Liver (tissue), 7 donors: ENCODE measurements at regions not wholly inside any gene's neighbourhood (a gene's known extent, or its start where the extent isn't known, plus 50 kb on each side); places are given as distances from the start of the nearest gene placed in this dataset.
"Not testable (repeated sequence)": the region's sequence is repeated elsewhere in the genome, so short reads cannot be mapped to it uniquely, and the experiment has no call there.

Source experiments
- DNase-seq: peaks from one replicate; pipeline ENCODE4 v3.0.0-alpha.2; 2017; ENCODE audit warnings: low spot score
- H3K27ac ChIP-seq, 2 donors: one replicate each; pipeline ENCODE4 v1.7.0; 2013; ENCODE audit warnings: inconsistent platforms in 2 of 2, low read length in 2 of 2, control low read depth in 1 of 2, low read depth in 1 of 2, mild to moderate bottlenecking in 1 of 2
- H3K27me3 ChIP-seq, 4 donors: one replicate each; pipeline versions ENCODE4 v1.6.1 to v1.7.0; 2013; ENCODE audit warnings: low read length in 3 of 4, inconsistent platforms in 1 of 4, mild to moderate bottlenecking in 1 of 4, moderate library complexity in 1 of 4; ENCODE audit not compliant: control insufficient read depth in 4 of 4, insufficient read depth in 4 of 4
- H3K36me3 ChIP-seq, 4 donors: one replicate each; pipeline versions ENCODE4 v1.6.1 to v1.7.0; 2013; ENCODE audit warnings: low read length in 3 of 4, mild to moderate bottlenecking in 3 of 4, low read depth in 1 of 4, moderate library complexity in 1 of 4; ENCODE audit not compliant: control insufficient read depth in 4 of 4, insufficient read depth in 3 of 4
- H3K4me1 ChIP-seq, 4 donors: one replicate each; pipeline versions ENCODE4 v1.6.1 to v1.7.0; 2013; ENCODE audit warnings: low read length in 3 of 4, mild to moderate bottlenecking in 3 of 4, moderate library complexity in 1 of 4; ENCODE audit not compliant: control insufficient read depth in 4 of 4, insufficient read depth in 4 of 4
- H3K4me3 ChIP-seq, 3 donors: one replicate each; pipeline versions ENCODE4 v1.6.1 to v1.7.0; 2013; ENCODE audit warnings: low read length in 3 of 3, control low read depth in 1 of 3, low read depth in 1 of 3, mild to moderate bottlenecking in 1 of 3
- H3K9ac ChIP-seq, 2 donors: one replicate each; pipeline ENCODE4 v1.7.0; 2013; ENCODE audit warnings: low read length in 2 of 2, mild to moderate bottlenecking in 2 of 2, moderate library complexity in 2 of 2, control low read depth in 1 of 2, low read depth in 1 of 2
- H3K9me3 ChIP-seq, 4 donors: one replicate each; pipeline versions ENCODE4 v1.6.1 to v1.7.0; 2013; ENCODE audit warnings: low read length in 3 of 4; ENCODE audit not compliant: control insufficient read depth in 4 of 4
- HNF4A ChIP-seq, 2 donors: conservative IDR thresholded peaks; 2 replicates each; pipeline ENCODE4 v1.6.1; 2016; ENCODE audit warnings: antibody characterized with exemption in 2 of 2, mild to moderate bottlenecking in 2 of 2
- WGBS: extraction: QIAGEN DNeasy Blood & Tissue Kit; methylation state at CpG from one replicate; pipeline ENCODE4 v1.1.7; 2013; 5-methylcytosine and 5-hydroxymethylcytosine counted together
- donor health status: healthy.
- donor health status: healthy.
- donor health status: healthy.
- donor health status: healthy.

- not testable (repeated sequence) for H3K4me1 ChIP-seq, H3K4me3 ChIP-seq, H3K27me3 ChIP-seq, H3K9me3 ChIP-seq, H3K27ac ChIP-seq, H3K9ac ChIP-seq, DNase-seq, H3K36me3 ChIP-seq
- 85% methylated on average over 1 of the region's 1 CpG for WGBS
Measured at GRCh38 chr10:46645110-46645509, 66.2 kb downstream of the SYT15 start.

GRCh38 chr10:46646132-46646531 is 67.2 kb downstream of the SYT15 start:
- not testable (repeated sequence) for H3K27me3 ChIP-seq, H3K4me1 ChIP-seq, H3K4me3 ChIP-seq, H3K36me3 ChIP-seq, H3K27ac ChIP-seq, H3K9ac ChIP-seq, DNase-seq, H3K9me3 ChIP-seq
- 86% methylated on average over 3 of the region's 3 CpGs for WGBS

GRCh38 chr10:46650967-46651366 is 72.0 kb downstream of the SYT15 start:
- not testable (repeated sequence) for H3K36me3 ChIP-seq, H3K9ac ChIP-seq, H3K27ac ChIP-seq, H3K9me3 ChIP-seq, DNase-seq, H3K27me3 ChIP-seq, H3K4me1 ChIP-seq, H3K4me3 ChIP-seq
- WGBS, result 25% methylated on average over 1 of the region's 5 CpGs

GRCh38 chr10:46657437-46657836 is 78.5 kb downstream of the SYT15 start:
- H3K4me3 ChIP-seq, H3K9ac ChIP-seq, H3K4me1 ChIP-seq, H3K9me3 ChIP-seq, H3K36me3 ChIP-seq, H3K27me3 ChIP-seq, H3K27ac ChIP-seq, DNase-seq: not testable (repeated sequence)
- WGBS, result no CpG with 5 or more reads among the region's 3 CpGs

- TF ChIP-seq HNF4A (conservative IDR thresholded peaks at IDR 0.05), result peak in 1 of 2 donors; percentile 24
- not testable (repeated sequence) for H3K36me3 ChIP-seq, DNase-seq, H3K9me3 ChIP-seq, H3K9ac ChIP-seq, H3K4me1 ChIP-seq, H3K4me3 ChIP-seq, H3K27me3 ChIP-seq
- peak overlapping the region in 1 of 2 donors; percentile 12 for H3K27ac ChIP-seq
- WGBS, result 28% methylated on average over 1 of the region's 8 CpGs
Measured at GRCh38 chr10:46660027-46660834, 81.3 kb downstream of the SYT15 start.

- H3K27me3 ChIP-seq, H3K4me3 ChIP-seq, DNase-seq, H3K36me3 ChIP-seq, H3K9me3 ChIP-seq, H3K4me1 ChIP-seq, H3K9ac ChIP-seq: not testable (repeated sequence)
- H3K27ac ChIP-seq, result peak overlapping the region in 1 of 2 donors; percentile 12
Measured at GRCh38 chr10:46660835-46661164, 81.9 kb downstream of the SYT15 start.

- not testable (repeated sequence) for H3K4me1 ChIP-seq, H3K9me3 ChIP-seq, H3K27ac ChIP-seq, H3K9ac ChIP-seq, H3K4me3 ChIP-seq, DNase-seq, H3K27me3 ChIP-seq, H3K36me3 ChIP-seq
- WGBS, result no CpG with 5 or more reads among the region's 1 CpG
Measured at GRCh38 chr10:46665536-46665935, 86.6 kb downstream of the SYT15 start.

GRCh38 chr10:46668357-46668997 is 89.5 kb downstream of the SYT15 start:
- H3K9ac ChIP-seq, H3K36me3 ChIP-seq, H3K27me3 ChIP-seq, H3K27ac ChIP-seq, DNase-seq, H3K4me1 ChIP-seq, H3K4me3 ChIP-seq, H3K9me3 ChIP-seq: not testable (repeated sequence)
- 86% methylated on average over 5 of the region's 6 CpGs for WGBS
